ENCODE measurements at regions not wholly inside any gene's neighbourhood (a gene's known extent, or its start where the extent isn't known, plus 50 kb on each side); places are given as distances from the start of the nearest gene placed in this dataset.

DNA sequence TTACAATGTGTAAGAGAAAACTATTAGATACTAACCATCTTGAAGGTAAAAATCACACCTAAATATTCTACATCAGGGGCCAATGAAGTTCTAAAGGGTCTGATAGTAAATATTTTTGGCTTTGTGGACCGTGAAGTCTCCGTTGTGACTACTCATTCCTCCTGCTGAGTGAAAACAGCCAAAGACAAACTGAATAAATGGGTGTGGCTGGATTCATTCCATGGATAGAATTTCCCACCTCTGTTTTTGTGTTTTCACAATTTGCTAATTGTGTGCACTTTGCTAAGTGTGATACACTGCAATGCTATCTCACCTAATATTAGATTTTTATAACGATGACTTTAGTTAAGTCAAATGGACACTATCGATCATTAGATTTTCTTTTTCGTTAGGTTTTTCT, 1474.0 kb downstream of the PLA2G4A start:
- TF ChIP-seq POLR2A (IDR thresholded peaks at IDR 0.05; ENCODE audit: low read depth, low read length): no peak
- no peak for TF ChIP-seq TAF1 (IDR thresholded peaks at IDR 0.05; ENCODE audit: borderline replicate concordance, low read depth, low read length)

Data from GM12892 (cell line).